Sigmoid colon (tissue), 6 donors: ENCODE measurements at regions not wholly inside any gene's neighbourhood (a gene's known extent, or its start where the extent isn't known, plus 50 kb on each side); places are given as distances from the start of the nearest gene placed in this dataset.

Experiments used
- DNase-seq: peaks from one replicate; pipeline ENCODE4 v3.0.0-alpha.2; 2019
- H3K27ac ChIP-seq, 4 donors: fragments of 200-600 bp; sonication (generic); one replicate each; pipeline ENCODE4 v1.5.1; 2016 to 2019; ENCODE audit warnings: mild to moderate bottlenecking in 1 of 4
- H3K27me3 ChIP-seq, 3 donors: fragments of 200-600 bp; sonication (generic); one replicate each; pipeline ENCODE4 v1.5.1; 2019; ENCODE audit warnings: mild to moderate bottlenecking in 1 of 3
- H3K36me3 ChIP-seq, 4 donors: fragments of 200-600 bp; sonication (generic); one replicate each; pipeline ENCODE4 v1.5.1; 2016 to 2019
- H3K4me1 ChIP-seq, 4 donors: fragments of 200-600 bp; sonication (generic); one replicate each; pipeline ENCODE4 v1.5.1; 2017 to 2019
- H3K4me3 ChIP-seq, 4 donors: fragments of 200-600 bp; sonication (generic); one replicate each; pipeline ENCODE4 v1.5.1; 2017 to 2019; ENCODE audit warnings: mild to moderate bottlenecking in 2 of 4, moderate library complexity in 1 of 4
- H3K9me3 ChIP-seq, 4 donors: fragments of 200-600 bp in 3 of 4; sonication (generic) in 3 of 4; one replicate each; pipeline versions ENCODE4 v1.5.1 to v1.6.1; 2013 to 2019
- CTCF ChIP-seq, 4 experiments: fragments of 450-650 bp in 3 of 4; fragments of 200-600 bp in 1 of 4; IDR thresholded peaks; one replicate each; pipeline ENCODE4 v1.5.1; 2016 to 2019; ENCODE audit warnings: antibody characterized with exemption in 4 of 4, mild to moderate bottlenecking in 3 of 4, moderate library complexity in 2 of 4
- EP300 ChIP-seq, 4 donors: sonication (generic); formaldehyde crosslinking; IDR thresholded peaks; one replicate each; pipeline ENCODE4 v1.6.1; 2017; ENCODE audit warnings: antibody characterized with exemption in 4 of 4
- POLR2A ChIP-seq, 2 donors: fragments of 450-650 bp; IDR thresholded peaks; one replicate each; pipeline ENCODE4 v1.6.1; 2016; ENCODE audit warnings: antibody characterized with exemption in 2 of 2, mild to moderate bottlenecking in 2 of 2, moderate library complexity in 2 of 2
- POLR2AphosphoS5 ChIP-seq, 4 donors: sonication (generic); formaldehyde crosslinking; IDR thresholded peaks; one replicate each; pipeline ENCODE4 v1.6.1; 2017; ENCODE audit warnings: antibody characterized with exemption in 4 of 4
- WGBS, 2 donors: extraction: QIAGEN DNeasy Blood & Tissue Kit; methylation state at CpG; one replicate each; pipeline ENCODE4 v1.1.7; 2013; 5-methylcytosine and 5-hydroxymethylcytosine counted together
- intact Hi-C: fragments of 100-400 bp; cut with DNase I; formaldehyde crosslinking; loops from one replicate; pipeline ENCODE4 v1.15.1; 2023
- donor health status: healthy with polysubstance abuse.
- donor health status: healthy.

- Histone ChIP-seq H3K4me1 (peaks cover 0 to 51% (median 41%) of the 10 kb centered on the region in 4 donors), H3K27me3 (no peaks in the 10 kb centered on the region), H3K4me3 (no peak overlapping the region), H3K9me3 (no peaks in the 10 kb centered on the region), H3K27ac (peak overlapping the region; percentile 20 to 77 (median 50)), H3K36me3 (no peaks in the 10 kb centered on the region)
- no peak for TF ChIP-seq POLR2A (IDR thresholded peaks at IDR 0.05)
- no peak for TF ChIP-seq POLR2AphosphoS5 (IDR thresholded peaks at IDR 0.05)
- WGBS, 2 donors = 92 to 95% methylated on average over 8 of the region's 8 CpGs
- intact Hi-C loops = no loop called here
- DNase-seq = no peak
Observed at GRCh38 chr11:130608287-130608686, 159.8 kb downstream of the ADAMTS15 start.

- H3K9me3 ChIP-seq = no peaks in the 10 kb centered on the region
- H3K36me3 ChIP-seq = no peaks in the 10 kb centered on the region
- intact Hi-C loops = no loop called here
- H3K4me3 ChIP-seq = no peak overlapping the region
- 77 to 78% methylated on average over 15 of the region's 15 CpGs for WGBS, 2 donors
- DNase-seq = peak; percentile 94
- peak overlapping the region; percentile 56 to 77 (median 62) for H3K27ac ChIP-seq
- H3K27me3 ChIP-seq = no peaks in the 10 kb centered on the region
- TF ChIP-seq EP300 (IDR thresholded peaks at IDR 0.05) (no peak), POLR2A (IDR thresholded peaks at IDR 0.05) (no peak), CTCF (IDR thresholded peaks at IDR 0.05) (no peak), POLR2AphosphoS5 (IDR thresholded peaks at IDR 0.05) (peak; percentile 26 to 39 (median 32))
- H3K4me1 ChIP-seq = peaks cover 0 to 48% (median 38%) of the 10 kb centered on the region in 4 donors
Observed at GRCh38 chr11:130609121-130610035, 160.9 kb downstream of the ADAMTS15 start.

- no peaks in the 10 kb centered on the region for H3K27me3 ChIP-seq
- 67 to 92% methylated on average over 5 of the region's 5 CpGs for WGBS, 2 donors
- peaks cover 0 to 45% (median 35%) of the 10 kb centered on the region in 4 donors for H3K4me1 ChIP-seq
- no peaks in the 10 kb centered on the region for H3K36me3 ChIP-seq
- no peak for DNase-seq
- H3K27ac ChIP-seq = peak overlapping the region in 2 of 4 donors; percentile 25 to 58
- no peak overlapping the region for H3K4me3 ChIP-seq
- TF ChIP-seq EP300 (IDR thresholded peaks at IDR 0.05) (no peak), POLR2AphosphoS5 (IDR thresholded peaks at IDR 0.05) (no peak), CTCF (IDR thresholded peaks at IDR 0.05) (no peak), POLR2A (IDR thresholded peaks at IDR 0.05) (no peak)
- H3K9me3 ChIP-seq = no peaks in the 10 kb centered on the region
- intact Hi-C loops = no loop called here
Observed at GRCh38 chr11:130611791-130612251, 163.4 kb downstream of the ADAMTS15 start.

DNA sequence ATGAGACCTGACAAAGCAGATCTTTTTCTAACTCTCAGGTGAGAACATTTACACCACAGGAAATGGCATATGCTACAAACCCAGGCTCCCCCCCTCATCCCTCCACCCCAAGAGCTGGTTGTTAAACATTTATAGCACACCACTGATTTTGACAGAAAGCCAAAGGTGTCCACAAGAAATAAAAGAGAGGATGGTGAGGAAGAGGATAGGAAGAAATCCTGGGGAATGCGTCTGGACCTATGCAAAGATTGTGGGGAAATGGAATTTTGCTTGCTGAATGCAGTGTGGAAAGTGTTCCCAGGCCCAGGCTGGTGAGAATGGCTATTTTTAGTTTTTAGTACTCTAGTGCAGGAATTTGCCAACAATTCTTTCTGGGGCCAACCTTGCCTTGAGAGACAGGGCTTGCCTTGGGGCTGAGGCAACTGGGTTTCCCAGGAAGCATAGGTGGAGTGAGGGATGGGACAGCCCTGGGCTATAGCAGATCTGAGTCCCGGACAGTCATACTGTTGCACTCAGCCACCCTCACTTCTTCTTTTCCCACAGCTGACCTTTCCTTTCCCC is 163.9 kb downstream of the ADAMTS15 start:
- no peaks in the 10 kb centered on the region for H3K36me3 ChIP-seq
- peak overlapping the region in 2 of 4 donors; percentile 25 to 58 for H3K27ac ChIP-seq
- no peaks in the 10 kb centered on the region for H3K27me3 ChIP-seq
- no peaks in the 10 kb centered on the region for H3K9me3 ChIP-seq
- H3K4me3 ChIP-seq = no peak overlapping the region
- DNase-seq = no peak
- intact Hi-C loops = no loop called here
- no peak for TF ChIP-seq CTCF (IDR thresholded peaks at IDR 0.05)
- no peak for TF ChIP-seq POLR2A (IDR thresholded peaks at IDR 0.05)
- TF ChIP-seq EP300 (IDR thresholded peaks at IDR 0.05) = no peak
- no peak for TF ChIP-seq POLR2AphosphoS5 (IDR thresholded peaks at IDR 0.05)
- WGBS, 2 donors = 89 to 92% methylated on average over 2 of the region's 2 CpGs
- H3K4me1 ChIP-seq = peaks cover 0 to 39% (median 29%) of the 10 kb centered on the region in 4 donors

DNA sequence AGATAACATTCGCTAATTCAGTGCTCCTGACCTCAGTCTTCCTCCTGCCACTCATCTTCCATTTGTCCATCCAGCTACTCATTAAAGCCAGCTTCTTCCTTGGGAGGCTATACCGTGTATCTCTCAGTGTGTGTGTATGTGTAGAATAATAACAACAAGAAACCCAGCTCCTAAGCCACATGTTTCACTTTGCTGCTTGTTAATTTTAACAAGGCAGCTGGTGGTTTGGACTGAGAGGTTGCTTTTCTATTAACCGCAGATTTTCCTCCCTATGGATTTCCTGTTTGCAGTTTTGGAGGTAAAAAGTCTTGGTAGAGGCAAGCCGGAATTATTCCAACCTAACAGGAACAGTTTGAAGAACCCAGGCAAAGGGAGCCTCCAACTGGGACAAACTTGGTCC is 165.0 kb downstream of the ADAMTS15 start:
- TF ChIP-seq POLR2A (IDR thresholded peaks at IDR 0.05) = no peak
- TF ChIP-seq EP300 (IDR thresholded peaks at IDR 0.05) = no peak
- TF ChIP-seq CTCF (IDR thresholded peaks at IDR 0.05) = no peak
- TF ChIP-seq POLR2AphosphoS5 (IDR thresholded peaks at IDR 0.05) = no peak
- Histone ChIP-seq H3K36me3 (no peaks in the 10 kb centered on the region), H3K9me3 (no peaks in the 10 kb centered on the region), H3K27ac (no peak overlapping the region), H3K27me3 (no peaks in the 10 kb centered on the region), H3K4me1 (peaks cover 0 to 31% (median 24%) of the 10 kb centered on the region in 4 donors), H3K4me3 (no peak overlapping the region)
- intact Hi-C loops = no loop called here
- WGBS, 2 donors = 84 to 91% methylated on average over 4 of the region's 4 CpGs
- no peak for DNase-seq
